DOHH2 (cell line): ENCODE measurements at regions not wholly inside any gene's neighbourhood (a gene's known extent, or its start where the extent isn't known, plus 50 kb on each side); places are given as distances from the start of the nearest gene placed in this dataset.

ENCODE experiments used
- H3F3A ChIP-seq: fragments of 200-600 bp; sonication (generic), shearing (Covaris generic); 2 replicates; pipeline ENCODE4 v1.6.0; 2016; ENCODE audit warnings: antibody characterized with exemption, mild to moderate bottlenecking; ENCODE audit not compliant: control insufficient read depth, insufficient read depth
- H3K27ac ChIP-seq: fragments of 200-600 bp; sonication (generic); 2 replicates; pipeline ENCODE4 v1.5.1; 2014; ENCODE audit warnings: low read depth, mild to moderate bottlenecking, low read length, moderate library complexity
- H3K27me3 ChIP-seq: fragments of 200-600 bp; sonication (generic); 2 replicates; pipeline ENCODE4 v1.6.1; 2014; ENCODE audit warnings: mild to moderate bottlenecking, low read length, mixed read lengths; ENCODE audit not compliant: control insufficient read depth
- H3K36me3 ChIP-seq: fragments of 200-600 bp; sonication (generic); 2 replicates; pipeline ENCODE4 v1.6.1; 2014; ENCODE audit warnings: mild to moderate bottlenecking, low read length, moderate library complexity, mixed read lengths; ENCODE audit not compliant: control insufficient read depth
- H3K4me1 ChIP-seq: fragments of 200-600 bp; sonication (generic); 2 replicates; pipeline ENCODE4 v1.6.1; 2014; ENCODE audit warnings: mild to moderate bottlenecking, low read length, mixed read lengths; ENCODE audit not compliant: control insufficient read depth
- H3K4me2 ChIP-seq: fragments of 200-600 bp; sonication (generic); 2 replicates; pipeline ENCODE4 v1.6.0; 2014; ENCODE audit warnings: mild to moderate bottlenecking, low read length, moderate library complexity
- H3K4me3 ChIP-seq: fragments of 200-600 bp; sonication (generic); 2 replicates; pipeline ENCODE4 v1.5.1; 2014; ENCODE audit warnings: mild to moderate bottlenecking, low read length, mixed read lengths
- H3K79me2 ChIP-seq: fragments of 200-600 bp; sonication (generic); 2 replicates; pipeline ENCODE4 v1.6.1; 2014; ENCODE audit warnings: mild to moderate bottlenecking, low read length, mixed read lengths; ENCODE audit not compliant: control insufficient read depth
- H3K9me2 ChIP-seq: fragments of 200-600 bp; sonication (generic); replicated peaks from 2 replicates; pipeline ENCODE4 v1.6.1; 2014; ENCODE audit warnings: mild to moderate bottlenecking, low read length, mixed read lengths; ENCODE audit not compliant: control insufficient read depth
- H3K9me3 ChIP-seq: fragments of 200-600 bp; sonication (generic); 2 replicates; pipeline ENCODE4 v1.6.1; 2014; ENCODE audit warnings: antibody characterized with exemption, low read length, mixed read lengths; ENCODE audit not compliant: control insufficient read depth, insufficient read depth
- H4K20me1 ChIP-seq: fragments of 200-600 bp; sonication (generic); 2 replicates; pipeline ENCODE4 v1.6.0; 2014; ENCODE audit warnings: low read depth, mild to moderate bottlenecking, antibody characterized with exemption, low read length, moderate library complexity; ENCODE audit not compliant: control insufficient read depth, insufficient read depth
- EZH2phosphoT487 ChIP-seq: fragments of 200-600 bp; sonication (generic); IDR thresholded peaks from 2 replicates; pipeline ENCODE4 v1.6.1; 2017; ENCODE audit warnings: borderline replicate concordance, mild to moderate bottlenecking, antibody characterized with exemption, low read length, moderate library complexity, mixed read lengths
- TF ChIP-seq, protein P1 (sequence below): fragments of 200-600 bp; sonication (generic); IDR thresholded peaks from one replicate; pipeline ENCODE4 v1.5.1; 2014; ENCODE audit warnings: antibody characterized with exemption, mild to moderate bottlenecking, low read depth, low read length; ENCODE audit not compliant: poor library complexity, severe bottlenecking

- no peak overlapping the region for H3K4me3 ChIP-seq
- no peaks in the 10 kb centered on the region for H3K9me2 ChIP-seq
- H3F3A ChIP-seq: no peaks in the 10 kb centered on the region
- H3K36me3 ChIP-seq: no peaks in the 10 kb centered on the region
- 0 out of 2 replicates have a peak, but pooled peaks cover 6% of the 10 kb centered on the region for H3K27me3 ChIP-seq
- no peaks in the 10 kb centered on the region for H4K20me1 ChIP-seq
- H3K9me3 ChIP-seq: no peaks in the 10 kb centered on the region
- H3K79me2 ChIP-seq: no peaks in the 10 kb centered on the region
- H3K27ac ChIP-seq: no peak overlapping the region
- TF ChIP-seq, protein P1, sequence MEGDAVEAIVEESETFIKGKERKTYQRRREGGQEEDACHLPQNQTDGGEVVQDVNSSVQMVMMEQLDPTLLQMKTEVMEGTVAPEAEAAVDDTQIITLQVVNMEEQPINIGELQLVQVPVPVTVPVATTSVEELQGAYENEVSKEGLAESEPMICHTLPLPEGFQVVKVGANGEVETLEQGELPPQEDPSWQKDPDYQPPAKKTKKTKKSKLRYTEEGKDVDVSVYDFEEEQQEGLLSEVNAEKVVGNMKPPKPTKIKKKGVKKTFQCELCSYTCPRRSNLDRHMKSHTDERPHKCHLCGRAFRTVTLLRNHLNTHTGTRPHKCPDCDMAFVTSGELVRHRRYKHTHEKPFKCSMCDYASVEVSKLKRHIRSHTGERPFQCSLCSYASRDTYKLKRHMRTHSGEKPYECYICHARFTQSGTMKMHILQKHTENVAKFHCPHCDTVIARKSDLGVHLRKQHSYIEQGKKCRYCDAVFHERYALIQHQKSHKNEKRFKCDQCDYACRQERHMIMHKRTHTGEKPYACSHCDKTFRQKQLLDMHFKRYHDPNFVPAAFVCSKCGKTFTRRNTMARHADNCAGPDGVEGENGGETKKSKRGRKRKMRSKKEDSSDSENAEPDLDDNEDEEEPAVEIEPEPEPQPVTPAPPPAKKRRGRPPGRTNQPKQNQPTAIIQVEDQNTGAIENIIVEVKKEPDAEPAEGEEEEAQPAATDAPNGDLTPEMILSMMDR: no peak
- TF ChIP-seq EZH2phosphoT487: no peak
- H3K4me2 ChIP-seq: no peak overlapping the region
- H3K4me1 ChIP-seq: no peaks in the 10 kb centered on the region
Observed at GRCh38 chr1:181169281-181169865, 80.9 kb downstream of the IER5 start.

DNA sequence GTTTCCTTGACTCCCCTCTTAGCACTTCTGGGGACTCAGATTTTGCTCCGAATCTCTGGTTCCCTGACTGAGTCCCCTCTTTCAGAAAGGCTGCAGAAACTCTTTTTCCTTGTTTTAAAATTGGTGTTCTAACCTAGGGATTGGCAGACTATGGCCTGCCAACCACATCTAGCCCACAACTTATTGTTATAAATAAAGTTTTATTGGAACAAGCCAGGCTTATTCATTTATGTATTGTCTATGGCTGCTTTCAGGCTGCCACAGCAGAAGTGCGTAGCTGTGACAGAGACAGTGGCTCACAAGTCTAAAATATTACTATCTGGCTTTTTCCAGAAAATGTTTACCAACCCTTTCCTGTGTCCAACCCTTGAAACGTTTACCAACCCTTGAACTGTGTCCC lies 81.7 kb downstream of the IER5 start:
- Histone ChIP-seq H3K27me3 (0 out of 2 replicates have a peak, but pooled peaks cover 6% of the 10 kb centered on the region), H3K4me2 (no peak overlapping the region), H3K4me1 (no peaks in the 10 kb centered on the region), H3F3A (no peaks in the 10 kb centered on the region), H4K20me1 (no peaks in the 10 kb centered on the region), H3K4me3 (no peak overlapping the region), H3K27ac (no peak overlapping the region), H3K79me2 (no peaks in the 10 kb centered on the region), H3K36me3 (no peaks in the 10 kb centered on the region), H3K9me3 (no peaks in the 10 kb centered on the region), H3K9me2 (no peaks in the 10 kb centered on the region)
- TF ChIP-seq EZH2phosphoT487: no peak

- H4K20me1 ChIP-seq: no peaks in the 10 kb centered on the region
- no peak overlapping the region for H3K4me2 ChIP-seq
- no peaks in the 10 kb centered on the region for H3F3A ChIP-seq
- H3K9me3 ChIP-seq: no peaks in the 10 kb centered on the region
- H3K9me2 ChIP-seq: no peaks in the 10 kb centered on the region
- no peak overlapping the region for H3K4me3 ChIP-seq
- TF ChIP-seq EZH2phosphoT487: no peak
- TF ChIP-seq, protein P1: no peak
- no peaks in the 10 kb centered on the region for H3K4me1 ChIP-seq
- H3K79me2 ChIP-seq: no peaks in the 10 kb centered on the region
- no peak overlapping the region for H3K27ac ChIP-seq
- H3K36me3 ChIP-seq: no peaks in the 10 kb centered on the region
- H3K27me3 ChIP-seq: peaks cover 7% of the 10 kb centered on the region; the same call in 1 of the 2 replicates
Observed at GRCh38 chr1:181172082-181172481, 83.6 kb downstream of the IER5 start.

DNA sequence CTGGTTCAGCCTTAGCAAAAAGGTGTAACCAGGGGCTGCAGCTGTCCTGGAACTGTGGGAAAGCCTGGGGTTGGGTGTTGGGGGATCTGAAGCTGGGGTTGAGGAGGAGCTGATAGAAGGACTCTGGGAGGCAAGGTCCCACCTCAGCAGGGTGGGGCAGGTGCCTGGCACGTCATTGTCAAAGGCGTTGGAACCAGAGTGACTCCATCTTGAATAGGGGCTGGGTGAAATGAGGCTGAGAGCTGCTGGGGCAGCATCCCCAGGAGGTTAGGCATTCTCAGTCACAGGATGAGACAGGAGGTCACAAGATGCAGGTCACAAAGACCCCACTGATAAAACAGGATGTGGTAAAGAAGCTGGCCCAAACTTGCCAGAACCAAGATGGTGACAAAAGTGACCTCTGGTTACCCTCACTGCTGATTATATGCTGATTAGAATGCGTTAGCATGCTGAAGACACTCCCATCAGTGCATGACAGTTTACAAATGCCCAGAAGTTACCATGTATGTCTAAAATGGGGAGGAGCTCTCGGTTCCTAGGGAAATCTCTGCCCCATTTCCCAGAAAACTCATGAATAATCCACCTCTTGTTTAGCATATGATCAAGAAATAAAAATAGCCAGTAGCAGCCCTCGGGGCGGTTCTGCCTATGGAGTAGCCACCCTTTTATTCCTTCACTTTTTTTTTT lies 85.4 kb downstream of the IER5 start:
- Histone ChIP-seq H3K36me3 (no peaks in the 10 kb centered on the region), H3K4me2 (no peak overlapping the region), H3K79me2 (no peaks in the 10 kb centered on the region), H3K9me3 (no peaks in the 10 kb centered on the region), H4K20me1 (no peaks in the 10 kb centered on the region), H3K4me3 (no peak overlapping the region), H3K9me2 (no peaks in the 10 kb centered on the region), H3K27ac (no peak overlapping the region), H3K4me1 (no peaks in the 10 kb centered on the region), H3K27me3 (peaks cover 7% of the 10 kb centered on the region; the same call in 1 of the 2 replicates), H3F3A (no peaks in the 10 kb centered on the region)
- TF ChIP-seq, protein P1: no peak
- TF ChIP-seq EZH2phosphoT487: no peak
